HUDEP-2 (cell line): ENCODE measurements at regions not wholly inside any gene's neighbourhood (a gene's known extent, or its start where the extent isn't known, plus 50 kb on each side); places are given as distances from the start of the nearest gene placed in this dataset.

Source experiments
- DNase-seq, 76 experiments: peaks; one replicate each; lab custom pipeline; 2025; ENCODE audit not compliant: unreplicated experiment in 76 of 76; lab: John Stamatoyannopoulos, UW

DNA sequence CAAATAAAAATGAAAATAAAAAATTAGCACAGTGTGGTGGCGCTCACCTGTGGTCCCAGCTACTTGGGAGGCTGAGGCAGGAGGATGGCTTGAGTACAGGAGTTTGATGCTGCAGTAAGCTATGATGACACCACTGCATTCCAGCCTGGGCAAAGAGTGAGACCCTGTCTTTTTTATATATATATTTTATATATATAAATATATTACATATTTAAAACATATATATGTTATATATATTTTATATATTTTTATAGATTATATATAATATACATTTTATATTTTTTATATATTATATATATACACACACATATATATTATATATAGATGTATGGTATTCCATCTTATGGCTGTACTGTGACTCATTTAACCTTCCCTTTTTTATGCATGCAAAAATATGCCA lies 87.6 kb upstream of the PMEPA1 start:
- DNase-seq = no peak

DNA sequence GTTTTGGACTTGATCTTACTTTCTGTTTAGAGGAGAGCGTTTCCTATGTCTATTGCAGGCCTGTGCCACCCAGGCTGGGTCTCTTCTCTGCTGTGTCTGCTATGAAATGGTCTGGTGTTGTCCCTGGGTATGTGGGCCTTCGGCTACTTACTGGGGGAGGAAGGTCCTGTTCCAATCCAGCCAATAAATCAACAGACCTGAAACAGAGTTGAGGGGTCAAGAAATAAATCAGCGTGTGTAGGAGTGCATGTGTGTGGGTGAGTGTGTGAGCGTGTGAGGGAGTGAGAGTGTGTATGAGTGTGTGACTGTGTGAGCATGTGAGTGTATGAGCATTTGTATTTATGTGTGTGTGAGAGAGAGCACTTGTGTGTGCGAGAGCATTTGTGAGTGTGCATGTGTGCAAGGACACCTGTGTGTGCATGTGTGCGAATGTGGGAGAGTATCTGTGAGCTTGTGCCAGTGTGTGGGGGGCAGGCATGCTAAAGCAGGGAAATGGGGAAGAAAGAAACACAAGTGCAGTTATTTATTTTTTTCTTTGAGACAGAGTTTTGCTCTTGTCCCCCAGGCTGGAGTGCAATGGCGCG lies 86.3 kb upstream of the PMEPA1 start:
- no peak for DNase-seq

DNA sequence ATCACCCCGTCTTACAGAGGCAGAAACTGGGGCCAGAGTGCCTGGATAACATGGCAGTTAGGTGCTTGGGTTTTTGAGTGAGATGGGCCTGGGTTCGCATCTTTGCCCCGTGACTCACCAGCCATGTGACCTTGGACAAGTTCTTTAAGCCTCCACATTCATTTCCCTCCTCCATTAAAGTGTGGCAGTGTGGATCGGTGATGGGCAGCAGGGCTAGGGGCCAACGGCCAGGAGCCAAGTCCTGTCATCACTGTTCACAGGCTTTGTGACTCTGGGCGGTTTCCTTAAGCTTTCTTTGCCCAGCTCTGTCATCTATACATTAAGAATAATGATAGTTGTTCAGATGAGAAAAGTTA lies 85.5 kb upstream of the PMEPA1 start:
- no peak for DNase-seq

DNA sequence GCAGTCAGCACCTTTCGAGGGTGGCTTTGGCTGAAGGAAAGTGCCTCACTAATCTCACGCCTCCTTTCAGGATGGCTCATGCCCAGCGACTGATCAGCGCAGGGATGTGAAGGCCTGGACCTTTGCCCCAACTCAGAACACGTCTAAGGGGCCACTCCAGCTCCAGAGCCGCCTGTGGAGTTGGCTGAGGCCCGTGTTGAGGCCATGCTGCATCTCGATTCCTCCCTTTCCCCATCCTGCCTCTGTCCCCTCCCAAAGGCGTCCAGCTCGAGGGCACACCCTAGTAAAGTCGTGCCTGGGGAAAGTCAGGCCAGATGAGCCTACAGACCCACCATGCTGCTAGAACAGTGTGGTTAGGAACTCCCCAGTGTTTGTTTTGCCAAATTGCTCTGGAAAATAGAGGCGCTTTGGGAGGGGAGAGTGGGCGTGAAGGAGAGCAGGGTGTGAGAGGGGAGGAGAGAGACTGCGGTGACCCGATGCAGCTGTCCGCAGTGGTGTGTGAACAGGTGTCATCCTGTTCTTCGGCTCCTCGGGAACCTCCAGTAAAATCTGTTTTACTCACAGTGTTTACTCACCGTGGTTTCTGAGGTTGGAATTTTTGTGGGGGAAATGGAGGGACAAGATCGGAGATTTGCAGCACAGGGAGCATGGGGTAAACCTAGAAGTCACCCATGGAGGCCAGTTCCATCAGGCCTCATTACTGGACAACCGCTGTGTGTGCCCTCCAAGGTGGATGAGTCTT lies 85.0 kb upstream of the PMEPA1 start:
- no peak for DNase-seq

DNA sequence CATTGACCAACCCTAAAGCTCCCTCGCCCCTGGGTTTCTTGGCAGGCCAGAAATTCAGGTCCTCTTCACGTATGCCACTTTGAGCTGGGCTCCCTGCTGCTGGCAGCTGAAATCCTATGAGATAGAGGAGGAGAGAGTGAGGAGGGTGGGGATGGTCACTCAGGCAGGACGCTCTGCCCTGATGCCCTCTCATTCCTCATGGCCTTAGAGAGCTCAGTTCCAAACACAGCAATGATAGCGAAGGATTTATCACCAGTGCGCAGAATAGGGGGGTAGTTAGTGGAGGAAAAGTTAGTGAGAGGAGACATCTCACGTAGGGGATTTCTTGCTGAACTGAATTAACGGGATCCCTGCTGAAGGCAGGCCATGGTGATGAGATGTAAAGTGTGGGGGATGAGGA lies 84.2 kb upstream of the PMEPA1 start:
- DNase-seq = no peak

DNA sequence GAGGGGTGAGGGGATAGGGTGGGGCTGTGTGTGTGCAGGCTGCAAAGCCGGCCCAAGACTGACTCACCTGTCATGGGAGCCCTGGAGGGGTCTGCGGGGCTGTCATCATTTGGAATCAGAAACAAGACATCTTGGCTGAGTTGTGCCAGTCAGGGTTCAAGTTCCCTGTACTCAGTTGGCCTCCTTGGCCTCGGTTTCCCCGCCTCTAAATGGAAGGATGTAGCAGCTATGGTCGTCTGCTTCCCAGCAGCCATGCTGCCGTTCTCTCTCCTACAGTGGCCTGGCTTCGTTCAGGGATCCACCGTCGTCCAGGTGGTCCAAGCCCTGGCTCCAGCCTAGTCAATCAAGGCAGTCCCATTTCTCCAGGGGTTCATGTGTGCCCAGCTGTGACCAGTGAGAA lies 83.6 kb upstream of the PMEPA1 start:
- DNase-seq = no peak

DNA sequence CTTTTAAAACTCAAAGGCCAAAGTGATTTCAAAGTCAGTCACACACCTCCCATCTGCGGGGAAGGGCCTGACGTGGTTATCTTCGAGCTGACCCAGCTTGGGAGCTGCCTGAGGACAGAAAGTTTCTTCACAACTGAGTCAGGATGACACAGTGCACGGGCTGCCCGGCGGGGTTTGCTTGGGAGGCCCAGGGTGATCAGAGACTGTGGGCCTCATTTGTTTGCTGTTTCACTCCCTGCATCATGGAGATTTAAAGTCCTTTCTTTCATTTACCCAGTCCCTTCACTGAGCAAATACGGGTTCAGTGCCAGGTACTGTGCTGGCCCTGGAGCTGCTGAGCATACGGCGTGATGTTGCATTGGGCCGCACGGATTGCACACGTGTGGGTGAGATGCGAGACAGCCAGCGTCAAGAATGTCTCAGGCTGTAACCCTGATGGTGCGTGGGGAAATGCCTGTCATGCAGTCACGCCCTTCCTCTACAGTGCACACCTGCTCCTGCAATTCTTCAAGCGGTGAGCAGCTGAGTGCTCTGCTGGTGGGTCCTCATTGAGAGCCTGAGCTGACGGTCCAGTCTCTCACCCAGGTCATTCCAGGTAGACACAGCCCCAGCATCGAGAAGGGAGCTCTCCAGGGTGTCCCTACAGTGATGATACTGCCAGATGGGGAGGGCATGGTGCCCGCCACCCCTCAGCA lies 82.7 kb upstream of the PMEPA1 start:
- DNase-seq = no peak

DNA sequence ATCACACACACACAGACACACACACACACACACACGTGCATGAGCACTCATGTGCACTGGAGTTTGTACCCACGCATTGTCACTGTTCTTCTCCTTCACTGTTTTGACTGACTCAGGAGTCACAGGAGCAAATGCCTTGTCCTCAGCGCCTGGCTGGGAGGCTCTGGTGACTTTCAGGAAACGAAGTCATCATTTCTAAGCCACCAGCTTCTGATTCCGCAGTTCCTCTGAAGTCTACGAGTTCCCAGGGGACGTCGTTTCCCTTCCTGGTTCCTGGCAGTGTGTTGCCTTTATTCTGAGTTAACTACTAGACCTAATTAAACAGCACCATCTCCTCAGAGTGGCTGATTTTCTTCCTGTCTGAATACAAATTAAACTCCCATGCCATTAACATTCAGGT lies 82.2 kb upstream of the PMEPA1 start:
- DNase-seq = no peak

DNA sequence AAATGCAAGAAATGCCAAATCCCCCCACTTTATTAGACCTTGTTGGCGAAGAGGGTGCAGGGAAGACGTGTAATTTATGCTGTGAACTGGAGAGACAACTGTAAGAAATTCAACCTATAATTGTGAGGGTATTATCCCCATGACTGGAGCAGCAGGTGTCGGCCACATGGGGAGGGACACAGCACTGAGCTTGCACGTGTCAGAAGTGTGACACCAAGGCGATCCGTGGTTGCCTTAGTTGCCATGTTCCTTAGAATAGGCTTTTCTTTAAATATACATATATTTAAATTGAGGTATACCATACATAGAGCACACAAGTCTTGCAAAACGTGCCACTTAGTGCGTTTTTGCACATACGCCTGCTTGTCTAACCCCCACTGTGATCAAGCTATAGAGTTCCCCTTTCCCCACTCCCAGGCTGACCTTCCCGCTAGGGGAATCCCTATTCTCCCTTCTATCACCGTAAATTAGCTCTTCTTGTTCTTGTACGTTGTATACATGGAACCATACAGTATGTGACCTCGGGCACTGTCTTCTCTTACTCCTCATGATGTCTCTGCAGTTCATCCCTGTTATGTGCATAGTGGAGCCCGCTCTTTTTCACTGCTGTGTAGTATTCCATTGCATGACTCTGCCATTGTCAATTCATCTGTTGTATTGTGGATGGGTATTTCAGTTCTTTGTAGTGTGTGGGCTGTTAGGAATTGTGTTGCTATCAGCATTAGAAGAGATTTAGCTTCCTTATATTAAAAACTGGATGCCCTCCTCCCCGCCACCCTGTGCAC lies 81.6 kb upstream of the PMEPA1 start:
- DNase-seq = no peak

DNA sequence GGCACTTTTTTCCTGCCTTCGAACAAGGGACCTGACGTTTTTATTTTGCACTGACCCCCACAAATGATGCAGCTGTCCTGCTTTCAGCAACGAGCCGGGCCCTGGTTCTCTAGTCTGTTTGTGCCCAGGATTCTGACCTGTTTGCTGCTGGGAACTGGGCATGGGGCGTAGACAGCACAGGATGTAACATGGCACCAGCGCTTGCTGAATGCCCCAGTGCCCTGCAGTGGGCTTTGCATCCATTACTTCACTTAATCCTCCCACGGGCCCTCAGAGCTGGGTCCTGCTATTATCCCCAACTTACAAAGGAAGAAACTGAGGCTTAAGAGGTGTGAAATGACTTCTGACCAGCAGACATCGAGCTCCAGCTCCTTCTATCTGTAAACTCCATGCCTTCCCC lies 80.4 kb upstream of the PMEPA1 start:
- DNase-seq = no peak

DNA sequence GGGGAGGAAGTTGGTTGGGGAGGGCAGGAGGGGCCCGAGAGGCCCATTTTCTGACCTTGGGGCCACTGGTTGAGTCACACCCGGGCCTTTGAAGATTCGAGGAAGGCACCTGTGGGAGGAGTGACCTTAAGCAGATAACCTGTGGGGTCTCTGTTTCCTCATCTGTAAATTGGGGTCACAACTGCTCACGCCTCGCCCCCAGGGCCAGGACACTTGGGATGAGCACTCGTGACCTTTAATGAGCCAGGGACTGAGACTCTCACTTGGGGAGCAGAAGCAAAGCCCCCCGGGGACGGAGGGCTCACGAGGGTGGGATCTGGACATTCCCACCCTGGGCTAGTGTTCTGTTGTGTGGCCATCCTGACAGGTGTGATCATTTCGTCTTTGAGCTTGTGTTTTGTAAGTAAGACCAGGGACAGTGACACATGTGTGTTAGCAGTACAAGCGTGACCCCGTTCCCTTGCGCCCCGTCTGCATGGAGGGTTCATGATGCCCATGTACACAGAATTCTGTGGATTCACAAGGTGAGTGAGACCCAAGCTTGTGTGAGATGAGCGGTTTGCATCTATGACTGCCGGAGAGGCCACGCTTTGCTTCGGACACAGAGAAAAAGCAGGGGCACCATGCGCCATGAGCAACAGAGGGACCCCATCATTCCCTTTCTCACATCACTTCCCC lies 79.3 kb upstream of the PMEPA1 start:
- no peak for DNase-seq

DNA sequence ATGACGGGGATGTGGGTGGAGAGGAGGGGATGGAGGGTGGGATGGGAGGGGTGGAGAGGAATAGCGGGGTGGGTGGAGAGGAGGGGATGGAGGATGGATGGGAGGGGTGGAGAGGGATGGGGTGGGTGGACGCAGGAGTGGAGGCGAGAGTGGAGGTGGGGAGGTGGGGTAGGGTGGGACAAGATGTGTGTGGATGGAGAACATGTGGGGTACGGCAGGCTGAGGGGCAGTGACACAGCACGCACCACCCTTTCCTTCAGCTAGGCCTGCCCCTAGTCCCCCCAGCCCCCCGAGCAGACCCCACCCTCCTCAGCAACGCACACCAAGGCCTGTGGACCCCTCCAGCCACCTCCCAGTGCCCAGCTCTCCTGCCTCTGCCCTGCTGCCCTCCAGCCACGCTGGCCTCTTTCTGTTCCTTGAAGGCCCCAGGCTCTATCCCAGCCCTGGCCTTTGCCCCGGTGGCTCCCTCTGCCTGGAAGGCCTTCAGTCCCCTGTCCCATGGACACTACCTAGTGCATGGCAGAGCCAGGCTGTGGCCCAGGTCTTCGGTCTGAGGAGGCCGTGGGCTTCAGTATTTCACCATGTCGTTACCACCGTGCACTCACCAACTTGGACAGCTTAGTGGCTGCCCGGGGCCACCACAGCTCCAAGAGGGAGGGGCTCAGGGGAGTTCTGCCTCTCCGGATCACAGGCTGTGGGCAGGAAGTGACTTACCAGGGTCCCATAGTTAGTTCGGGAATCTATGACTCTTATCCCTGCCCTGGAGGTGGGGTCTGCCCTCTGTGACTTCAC lies 78.4 kb upstream of the PMEPA1 start:
- no peak for DNase-seq

DNA sequence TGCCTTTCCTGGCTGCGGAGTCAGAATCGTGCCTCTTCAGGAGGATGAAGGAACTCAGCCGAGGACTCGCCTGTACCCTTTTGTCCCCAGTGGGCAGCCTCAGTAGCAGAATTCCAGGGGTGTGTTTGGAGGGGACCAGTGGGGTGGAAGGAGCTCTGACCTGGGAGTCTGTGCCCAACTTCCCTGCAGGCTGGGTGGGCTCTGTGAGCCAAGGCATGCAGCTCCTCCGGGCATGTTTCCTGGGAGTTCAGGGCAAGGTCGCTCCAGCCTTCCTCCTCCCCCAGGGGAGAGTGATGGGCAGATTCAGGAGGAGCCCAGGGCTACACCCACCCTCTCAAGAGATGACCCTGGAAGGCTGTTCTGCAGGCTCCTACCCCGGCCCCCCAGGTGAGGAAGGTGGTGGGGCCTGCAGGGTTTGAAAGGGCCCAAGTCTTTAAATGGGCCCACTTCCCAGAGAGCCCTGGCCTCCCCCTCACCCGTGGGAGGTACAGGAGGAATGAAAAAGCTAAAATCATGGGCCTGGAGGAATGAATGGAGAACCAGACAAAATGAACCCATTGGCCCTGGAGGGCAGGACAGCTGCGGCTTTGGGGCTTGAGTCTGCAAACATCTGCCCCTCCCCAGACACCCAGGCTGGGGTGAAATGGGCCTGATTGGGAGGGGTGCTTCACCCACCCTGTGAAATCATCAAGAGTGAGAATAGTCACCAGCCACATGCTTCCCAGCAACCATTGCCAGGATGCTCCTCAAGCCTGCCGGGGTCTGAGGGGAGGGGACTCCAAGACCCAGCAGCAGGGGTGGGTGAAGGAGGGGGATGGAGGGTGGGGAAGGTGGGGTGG lies 77.6 kb upstream of the PMEPA1 start:
- DNase-seq = no peak

DNA sequence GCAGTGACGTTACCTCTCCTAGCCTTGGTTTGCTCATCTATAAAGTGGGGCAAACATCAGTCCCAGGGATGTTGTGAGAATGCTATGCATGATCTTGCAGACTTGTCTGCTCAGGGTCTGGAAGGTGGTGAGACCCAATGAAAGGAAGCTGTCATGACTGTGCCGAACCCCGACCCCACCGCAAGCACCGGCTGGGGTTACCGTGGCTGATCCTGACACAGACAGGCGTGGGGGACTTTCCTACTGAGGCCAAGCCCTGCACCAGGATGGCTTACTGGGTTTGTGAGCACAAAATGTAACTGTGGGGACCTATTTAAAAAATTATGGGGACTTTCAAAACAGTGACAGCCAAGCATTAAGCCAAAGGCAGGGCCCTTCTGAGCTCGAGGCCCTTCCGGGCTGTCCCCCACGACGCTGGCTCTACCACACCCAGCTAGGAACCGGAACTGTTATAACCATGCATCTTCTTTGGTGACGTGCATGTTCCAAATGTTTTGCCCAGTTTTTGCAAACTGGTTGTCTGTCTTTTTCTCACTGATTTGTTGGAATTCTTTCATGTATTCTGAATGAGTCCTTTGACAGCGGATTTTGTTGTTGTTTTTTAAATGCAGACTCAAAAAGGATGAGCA lies 76.6 kb upstream of the PMEPA1 start:
- no peak for DNase-seq

DNA sequence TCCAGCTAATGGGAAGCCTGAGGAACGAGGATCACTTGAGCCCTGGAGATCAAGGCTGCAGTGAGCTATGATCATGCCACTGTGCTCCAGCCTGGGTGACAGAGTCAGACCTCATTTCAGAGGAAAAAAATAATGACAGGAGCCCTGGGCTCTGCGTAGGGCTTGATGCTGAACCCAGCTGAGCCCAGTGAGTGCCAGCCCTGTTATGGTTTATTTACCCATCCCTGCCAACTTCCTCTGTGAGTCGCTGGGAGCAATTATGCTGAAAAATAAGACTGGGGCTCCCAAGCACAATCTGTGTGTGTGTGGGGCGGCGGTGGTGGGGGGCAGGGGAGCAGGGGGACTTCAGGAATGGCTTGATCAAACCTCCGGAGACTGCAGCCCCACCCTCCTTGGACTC lies 75.9 kb upstream of the PMEPA1 start:
- no peak for DNase-seq

DNA sequence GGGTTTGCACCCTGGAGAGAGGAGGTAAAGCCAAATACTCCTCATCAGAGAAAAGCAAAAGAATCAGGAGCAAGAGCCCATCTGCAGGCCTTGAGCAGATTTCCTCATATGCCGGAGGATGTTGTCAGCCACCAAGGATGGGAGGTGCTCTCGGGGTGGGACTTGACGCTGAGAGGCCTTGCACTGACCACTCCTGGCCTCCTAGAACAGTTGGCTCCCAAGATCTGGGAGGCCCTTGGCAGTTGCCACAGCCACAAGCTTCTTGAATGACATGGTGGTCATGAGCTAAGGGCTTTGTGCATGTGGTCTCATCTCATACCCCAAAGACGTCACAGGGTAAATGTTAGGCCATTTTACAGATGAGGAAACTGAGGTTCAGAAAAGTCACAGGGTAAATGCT lies 75.2 kb upstream of the PMEPA1 start:
- no peak for DNase-seq

DNA sequence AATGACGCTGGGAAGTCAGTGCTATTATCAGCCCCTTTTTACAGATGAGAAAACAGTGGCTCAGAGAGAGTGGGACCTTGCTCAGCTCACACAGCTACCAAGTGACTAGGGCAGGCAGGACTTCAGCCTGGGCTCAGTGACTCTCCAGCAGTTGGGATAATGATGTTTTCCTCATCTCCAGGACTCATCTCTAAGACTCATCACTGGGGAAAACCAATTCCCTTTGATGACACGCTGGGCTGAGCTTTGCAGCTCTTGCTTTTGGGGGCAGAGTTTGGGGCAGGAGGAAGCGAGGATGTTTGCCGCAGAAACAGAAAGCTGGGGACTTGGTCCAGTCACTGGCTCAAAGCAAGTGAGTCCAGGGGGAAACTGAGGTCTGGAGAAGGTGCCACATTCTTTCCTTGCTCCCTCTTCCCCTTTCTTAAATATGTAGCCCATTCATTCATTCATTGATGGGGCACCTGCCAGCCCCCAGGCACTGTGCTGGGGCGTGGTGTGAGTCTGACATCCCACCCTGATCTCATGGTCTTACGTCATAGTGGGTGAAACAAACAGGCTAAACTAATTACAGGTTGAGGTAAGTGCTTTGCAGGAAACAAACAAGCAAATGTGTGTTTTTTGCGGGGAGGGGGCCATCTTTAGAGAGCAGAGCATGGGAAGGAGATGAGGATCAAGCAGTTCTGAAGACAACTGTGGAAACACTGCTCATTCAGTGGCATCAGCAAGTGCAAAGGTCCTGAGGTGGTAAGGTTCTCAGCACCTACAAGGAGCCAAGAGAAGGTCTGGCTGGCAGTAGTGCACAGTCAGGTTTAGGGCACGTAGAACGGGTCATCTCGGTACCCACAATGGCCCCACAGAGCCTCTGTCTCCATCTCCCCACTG lies 74.4 kb upstream of the PMEPA1 start:
- DNase-seq = no peak

DNA sequence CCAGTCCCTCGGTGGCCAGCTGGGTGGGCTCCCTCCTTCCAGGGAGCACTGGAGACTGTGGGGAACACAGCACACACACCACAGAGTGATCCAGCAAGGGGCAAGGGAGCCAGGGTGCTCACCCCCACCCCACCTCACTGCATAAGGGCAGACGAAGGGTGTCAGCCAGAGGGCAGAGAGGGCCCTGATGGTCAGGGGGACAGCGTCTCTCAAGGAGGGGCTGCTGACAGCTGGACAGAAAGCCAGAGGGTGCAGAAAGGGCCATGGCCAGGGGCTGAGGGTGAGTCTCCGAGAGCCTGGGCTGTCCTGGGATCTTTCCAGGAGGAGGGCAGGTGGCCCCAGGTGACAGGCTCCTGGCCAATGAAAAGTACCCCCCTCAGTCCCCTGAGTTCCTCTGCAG lies 73.4 kb upstream of the PMEPA1 start:
- DNase-seq = no peak
